Lower leg skin (tissue), 4 donors: ENCODE measurements at regions not wholly inside any gene's neighbourhood (a gene's known extent, or its start where the extent isn't known, plus 50 kb on each side); places are given as distances from the start of the nearest gene placed in this dataset.
"Not testable (repeated sequence)": the region's sequence is repeated elsewhere in the genome, so short reads cannot be mapped to it uniquely, and the experiment has no call there.

Experiments used
- DNase-seq, 2 donors: peaks; one replicate each; pipeline ENCODE4 v3.0.0-alpha.2; 2019; ENCODE audit warnings: low spot score in 2 of 2
- H3K4me3 ChIP-seq: fragments of 200-600 bp; sonication (generic); 2 replicates; pipeline ENCODE4 v1.5.1; 2017; ENCODE audit warnings: mild to moderate bottlenecking, low read depth; ENCODE audit not compliant: poor library complexity, severe bottlenecking
- CTCF ChIP-seq, 3 donors: fragments of 450-650 bp; IDR thresholded peaks; one replicate each; pipeline ENCODE4 v1.5.1; 2016; ENCODE audit warnings: antibody characterized with exemption in 3 of 3, mild to moderate bottlenecking in 3 of 3, moderate library complexity in 2 of 3
- POLR2A ChIP-seq, 2 donors: fragments of 450-650 bp; IDR thresholded peaks; one replicate each; pipeline ENCODE4 v1.6.1; 2016 to 2017; ENCODE audit warnings: antibody characterized with exemption in 2 of 2, mild to moderate bottlenecking in 1 of 2, moderate library complexity in 1 of 2
- WGBS, 2 donors: methylation state at CpG; one replicate each; pipeline ENCODE4 v1.1.5; 2018; 5-methylcytosine and 5-hydroxymethylcytosine counted together
- intact Hi-C: fragments of 100-400 bp; cut with DNase I; formaldehyde crosslinking; loops from one replicate; pipeline ENCODE4 v1.15.0; 2023; ENCODE audit warnings: low total_unique reads

- 59% methylated on average over 2 of the region's 2 CpGs for WGBS, 2 donors
- TF ChIP-seq POLR2A (IDR thresholded peaks at IDR 0.05) (no peak), CTCF (IDR thresholded peaks at IDR 0.05) (no peak)
- H3K4me3 ChIP-seq, result no peak overlapping the region
- DNase-seq, result no peak
- intact Hi-C loops, result no loop called here
Measured at GRCh38 chr16:63131503-63131902, 1095.3 kb upstream of the CDH8 start.

GRCh38 chr16:63130942-63131341, 1094.7 kb upstream of the CDH8 start:
- no peak overlapping the region for H3K4me3 ChIP-seq
- 95% methylated on average over 4 of the region's 4 CpGs for WGBS, 2 donors
- TF ChIP-seq CTCF (IDR thresholded peaks at IDR 0.05) (no peak), POLR2A (IDR thresholded peaks at IDR 0.05) (no peak)
- intact Hi-C loops, result no loop called here
- DNase-seq, result no peak

DNA sequence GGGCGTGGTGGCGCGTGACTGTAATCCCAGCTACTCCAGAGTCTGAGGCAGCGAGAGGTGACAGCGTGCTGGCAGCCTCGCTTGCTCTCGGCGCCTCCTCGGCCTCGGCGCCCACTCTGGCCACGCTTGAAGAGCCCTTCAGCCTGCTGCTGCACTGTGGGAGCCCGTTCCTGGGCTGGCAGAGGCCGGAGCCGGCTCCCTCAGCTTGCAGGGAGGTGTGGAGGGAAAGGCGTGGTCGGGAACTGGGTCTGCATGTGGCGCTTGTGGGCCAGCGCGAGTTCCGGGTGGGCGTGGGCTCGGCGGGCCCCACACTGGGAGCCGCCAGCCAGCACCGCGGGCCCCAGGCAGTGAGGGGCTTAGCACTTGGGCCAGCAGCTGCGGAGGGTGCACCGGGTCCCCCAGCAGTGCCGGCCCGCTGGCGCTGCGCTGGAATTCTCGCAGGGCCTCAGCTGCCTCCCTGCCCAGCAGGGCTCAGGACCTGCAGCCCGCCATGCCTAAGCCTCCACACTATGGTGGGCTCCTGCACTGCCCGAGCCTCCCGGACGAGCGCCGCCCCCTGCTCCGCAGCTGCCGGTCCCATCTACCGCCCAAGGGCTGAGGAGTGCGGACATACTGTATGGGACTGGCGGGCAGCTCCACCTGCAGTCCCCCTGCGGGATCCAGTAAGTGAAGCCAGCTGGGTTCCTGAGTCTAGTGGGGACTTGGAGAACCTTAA, 1093.3 kb upstream of the CDH8 start:
- no peak for DNase-seq
- WGBS, 2 donors, result 96 to 97% methylated on average over 27 to 36 of the region's 46 CpGs

DNA sequence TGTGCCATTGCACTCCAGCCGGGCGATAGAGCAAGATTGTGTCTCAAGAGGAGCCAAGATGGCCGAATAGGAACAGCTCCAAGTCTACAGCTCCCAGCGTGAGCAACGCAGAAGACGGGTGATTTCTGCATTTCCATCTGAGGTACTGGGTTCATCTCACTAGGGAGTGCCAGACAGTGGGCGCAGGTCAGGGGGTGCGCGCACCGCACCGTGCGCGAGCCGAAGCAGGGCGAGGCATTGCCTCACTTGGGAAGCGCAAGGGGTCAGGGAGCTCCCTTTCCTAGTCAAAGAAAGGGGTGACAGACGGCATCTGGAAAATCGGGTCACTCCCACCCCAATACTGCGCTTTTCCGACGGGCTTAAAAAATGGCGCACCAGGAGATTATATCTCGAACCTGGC, 1083.7 kb upstream of the CDH8 start:
- WGBS, 2 donors, result 97% methylated on average over 23 of the region's 23 CpGs
- H3K4me3 ChIP-seq, intact Hi-C loops, DNase-seq: not testable (repeated sequence)

More for the DNA sequence above, 1093.3 kb upstream of the CDH8 start:
- intact Hi-C loops, result no loop called here
- no peak overlapping the region for H3K4me3 ChIP-seq
- no peak for TF ChIP-seq POLR2A (IDR thresholded peaks at IDR 0.05)
- TF ChIP-seq CTCF (IDR thresholded peaks at IDR 0.05), result no peak

- no peak for TF ChIP-seq CTCF (IDR thresholded peaks at IDR 0.05)
- TF ChIP-seq POLR2A (IDR thresholded peaks at IDR 0.05), result no peak
- 88 to 90% methylated on average over 2 of the region's 2 CpGs for WGBS, 2 donors
- DNase-seq, result no peak
- intact Hi-C loops, result no loop called here
- no peak overlapping the region for H3K4me3 ChIP-seq
Measured at GRCh38 chr16:63100082-63100481, 1063.8 kb upstream of the CDH8 start.

- 96 to 97% methylated on average over 5 of the region's 5 CpGs for WGBS, 2 donors
- TF ChIP-seq CTCF (IDR thresholded peaks at IDR 0.05) (no peak), POLR2A (IDR thresholded peaks at IDR 0.05) (no peak)
- H3K4me3 ChIP-seq, result no peak overlapping the region
- no peak for DNase-seq
- intact Hi-C loops, result no loop called here
Measured at GRCh38 chr16:63096857-63097256, 1060.6 kb upstream of the CDH8 start.
